ENCODE measurements at regions not wholly inside any gene's neighbourhood (a gene's known extent, or its start where the extent isn't known, plus 50 kb on each side); places are given as distances from the start of the nearest gene placed in this dataset.
"Not testable (repeated sequence)": the region's sequence is repeated elsewhere in the genome, so short reads cannot be mapped to it uniquely, and the experiment has no call there.

GRCh38 chr6:169000022-169000421, 253.6 kb downstream of the THBS2 start:
- no peak for DNase-seq

- DNase-seq, result no peak
These were observed 254.3 kb downstream of the THBS2 start for GRCh38 chr6:168999392-168999791.

GRCh38 chr6:168996356-168996625, 257.4 kb downstream of the THBS2 start:
- no peak for DNase-seq

GRCh38 chr6:168995526-168996355, 257.9 kb downstream of the THBS2 start:
- no peak for DNase-seq

GRCh38 chr6:168994956-168995355, 258.7 kb downstream of the THBS2 start:
- DNase-seq, result no peak

- DNase-seq, result no peak
These were observed 261.1 kb downstream of the THBS2 start for GRCh38 chr6:168992446-168993144.

- not testable (repeated sequence) for DNase-seq
These were observed 262.0 kb downstream of the THBS2 start for GRCh38 chr6:168991695-168992094.

GRCh38 chr6:168990019-168990751, 263.5 kb downstream of the THBS2 start:
- DNase-seq, result no peak

- no peak for DNase-seq
These were observed 264.2 kb downstream of the THBS2 start for GRCh38 chr6:168989421-168989820.

GRCh38 chr6:168988801-168989200, 264.8 kb downstream of the THBS2 start:
- no peak for DNase-seq

- DNase-seq, result no peak
These were observed 265.4 kb downstream of the THBS2 start for GRCh38 chr6:168988280-168988679.

GRCh38 chr6:168985705-168986104, 267.9 kb downstream of the THBS2 start:
- DNase-seq, result no peak

GRCh38 chr6:168983925-168984324, 269.7 kb downstream of the THBS2 start:
- DNase-seq, result no peak

GRCh38 chr6:168981187-168981586, 272.5 kb downstream of the THBS2 start:
- DNase-seq, result no peak

- no peak for DNase-seq
These were observed 274.4 kb downstream of the THBS2 start for GRCh38 chr6:168979254-168979653.

GRCh38 chr6:168972128-168972527, 281.5 kb downstream of the THBS2 start:
- no peak for DNase-seq

GRCh38 chr6:168971549-168971948, 282.1 kb downstream of the THBS2 start:
- DNase-seq, result no peak

- DNase-seq, result no peak
These were observed 284.8 kb downstream of the THBS2 start for GRCh38 chr6:168968801-168969200.

- no peak for DNase-seq
These were observed 285.4 kb downstream of the THBS2 start for GRCh38 chr6:168968228-168968627.

GRCh38 chr6:168967281-168967925, 286.2 kb downstream of the THBS2 start:
- no peak for DNase-seq

GRCh38 chr6:168964138-168964835, 289.4 kb downstream of the THBS2 start:
- DNase-seq, result no peak

GRCh38 chr6:168962886-168963285, 290.8 kb downstream of the THBS2 start:
- no peak for DNase-seq

GRCh38 chr6:168961264-168961656, 292.4 kb downstream of the THBS2 start:
- DNase-seq, result no peak

All from stimulated activated CD4-positive, alpha-beta T cell treated with anti-CD3 and anti-CD28 coated beads, Interleukin-2, amount 100 ng/mL, for 48 hours (primary cell).